IMR-90 (cell line): ENCODE measurements at regions not wholly inside any gene's neighbourhood (a gene's known extent, or its start where the extent isn't known, plus 50 kb on each side); places are given as distances from the start of the nearest gene placed in this dataset.
"Not testable (repeated sequence)": the region's sequence is repeated elsewhere in the genome, so short reads cannot be mapped to it uniquely, and the experiment has no call there.

ENCODE experiments used
- CEBPB ChIP-seq: IDR thresholded peaks from 2 replicates; pipeline ENCODE4 v1.6.1; 2012; ENCODE audit warnings: low read depth, low read length, improper control_type of control experiment
- ELK1 ChIP-seq: fragments of 150-350 bp; IDR thresholded peaks from 2 replicates; pipeline ENCODE4 v1.6.1; 2016; ENCODE audit warnings: low read depth, mild to moderate bottlenecking, low read length, moderate library complexity, borderline replicate concordance
- MXI1 ChIP-seq: IDR thresholded peaks from 2 replicates; pipeline ENCODE4 v1.6.1; 2012; ENCODE audit warnings: low read depth, mild to moderate bottlenecking, low read length, moderate library complexity, borderline replicate concordance
- POLR2A ChIP-seq: IDR thresholded peaks from 2 replicates; pipeline ENCODE4 v1.6.1; 2012; ENCODE audit warnings: mild to moderate bottlenecking, low read depth, low read length
- RAD21 ChIP-seq: IDR thresholded peaks from 2 replicates; pipeline ENCODE4 v1.6.1; 2012; ENCODE audit warnings: low read length, improper control_type of control experiment
- RCOR1 ChIP-seq: IDR thresholded peaks from 2 replicates; pipeline ENCODE4 v1.6.1; 2012; ENCODE audit warnings: mild to moderate bottlenecking, low read length, improper control_type of control experiment; ENCODE audit not compliant: insufficient replicate concordance
- RFX5 ChIP-seq: IDR thresholded peaks from 2 replicates; pipeline ENCODE4 v1.8.0; 2012; ENCODE audit warnings: low read depth, mild to moderate bottlenecking, low read length, moderate library complexity
- TF ChIP-seq, protein P1 (sequence below): conservative IDR thresholded peaks from 2 replicates; pipeline ENCODE4 v1.5.1; 2012; ENCODE audit warnings: mild to moderate bottlenecking, low read depth, low read length, improper control_type of control experiment

GRCh38 chr2:160600437-160600836 is 106.8 kb upstream of the RBMS1 start:
- not testable (repeated sequence) for TF ChIP-seq RFX5, POLR2A, MXI1, ELK1, RAD21, CEBPB, RCOR1
- TF ChIP-seq, protein P1, sequence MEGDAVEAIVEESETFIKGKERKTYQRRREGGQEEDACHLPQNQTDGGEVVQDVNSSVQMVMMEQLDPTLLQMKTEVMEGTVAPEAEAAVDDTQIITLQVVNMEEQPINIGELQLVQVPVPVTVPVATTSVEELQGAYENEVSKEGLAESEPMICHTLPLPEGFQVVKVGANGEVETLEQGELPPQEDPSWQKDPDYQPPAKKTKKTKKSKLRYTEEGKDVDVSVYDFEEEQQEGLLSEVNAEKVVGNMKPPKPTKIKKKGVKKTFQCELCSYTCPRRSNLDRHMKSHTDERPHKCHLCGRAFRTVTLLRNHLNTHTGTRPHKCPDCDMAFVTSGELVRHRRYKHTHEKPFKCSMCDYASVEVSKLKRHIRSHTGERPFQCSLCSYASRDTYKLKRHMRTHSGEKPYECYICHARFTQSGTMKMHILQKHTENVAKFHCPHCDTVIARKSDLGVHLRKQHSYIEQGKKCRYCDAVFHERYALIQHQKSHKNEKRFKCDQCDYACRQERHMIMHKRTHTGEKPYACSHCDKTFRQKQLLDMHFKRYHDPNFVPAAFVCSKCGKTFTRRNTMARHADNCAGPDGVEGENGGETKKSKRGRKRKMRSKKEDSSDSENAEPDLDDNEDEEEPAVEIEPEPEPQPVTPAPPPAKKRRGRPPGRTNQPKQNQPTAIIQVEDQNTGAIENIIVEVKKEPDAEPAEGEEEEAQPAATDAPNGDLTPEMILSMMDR: not testable (repeated sequence)
